LNCaP clone FGC (cell line): ENCODE measurements at regions not wholly inside any gene's neighbourhood (a gene's known extent, or its start where the extent isn't known, plus 50 kb on each side); places are given as distances from the start of the nearest gene placed in this dataset.

Experiments used
- DNase-seq: peaks from one replicate; pipeline ENCODE4 v3.0.0-alpha.2; 2011; ENCODE audit warnings: low read depth
- H3K4me3 ChIP-seq: 2 replicates; pipeline ENCODE4 v1.5.1; 2011; ENCODE audit warnings: mild to moderate bottlenecking, low read depth, low read length, control low read depth
- TF ChIP-seq, protein P1 (sequence below): IDR thresholded peaks from 2 replicates; pipeline ENCODE4 v1.5.1; 2012; ENCODE audit warnings: mild to moderate bottlenecking; ENCODE audit not compliant: control insufficient read depth, insufficient read depth; ENCODE audit errors: extremely low read depth

DNA sequence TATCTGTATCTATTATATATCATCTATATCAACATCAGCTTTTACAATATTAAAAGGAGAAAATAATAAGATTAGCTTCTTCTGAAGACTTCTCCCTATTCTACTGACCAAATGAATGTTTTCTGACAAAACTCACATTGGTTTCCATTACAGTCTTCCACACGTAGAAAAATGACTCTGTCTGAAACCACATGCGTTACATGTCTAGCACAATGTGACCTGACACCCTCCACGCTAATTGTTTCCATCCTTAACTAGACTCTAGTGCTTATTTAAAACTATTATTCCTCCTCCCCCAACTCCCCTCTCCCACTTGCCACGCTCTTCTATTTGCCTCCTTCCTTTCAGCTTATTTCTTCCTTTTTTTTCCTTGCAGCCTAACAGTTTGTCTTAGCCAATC lies 172.1 kb downstream of the ADAMTS15 start:
- no peak overlapping the region for H3K4me3 ChIP-seq
- TF ChIP-seq, protein P1, sequence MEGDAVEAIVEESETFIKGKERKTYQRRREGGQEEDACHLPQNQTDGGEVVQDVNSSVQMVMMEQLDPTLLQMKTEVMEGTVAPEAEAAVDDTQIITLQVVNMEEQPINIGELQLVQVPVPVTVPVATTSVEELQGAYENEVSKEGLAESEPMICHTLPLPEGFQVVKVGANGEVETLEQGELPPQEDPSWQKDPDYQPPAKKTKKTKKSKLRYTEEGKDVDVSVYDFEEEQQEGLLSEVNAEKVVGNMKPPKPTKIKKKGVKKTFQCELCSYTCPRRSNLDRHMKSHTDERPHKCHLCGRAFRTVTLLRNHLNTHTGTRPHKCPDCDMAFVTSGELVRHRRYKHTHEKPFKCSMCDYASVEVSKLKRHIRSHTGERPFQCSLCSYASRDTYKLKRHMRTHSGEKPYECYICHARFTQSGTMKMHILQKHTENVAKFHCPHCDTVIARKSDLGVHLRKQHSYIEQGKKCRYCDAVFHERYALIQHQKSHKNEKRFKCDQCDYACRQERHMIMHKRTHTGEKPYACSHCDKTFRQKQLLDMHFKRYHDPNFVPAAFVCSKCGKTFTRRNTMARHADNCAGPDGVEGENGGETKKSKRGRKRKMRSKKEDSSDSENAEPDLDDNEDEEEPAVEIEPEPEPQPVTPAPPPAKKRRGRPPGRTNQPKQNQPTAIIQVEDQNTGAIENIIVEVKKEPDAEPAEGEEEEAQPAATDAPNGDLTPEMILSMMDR, result no peak

DNA sequence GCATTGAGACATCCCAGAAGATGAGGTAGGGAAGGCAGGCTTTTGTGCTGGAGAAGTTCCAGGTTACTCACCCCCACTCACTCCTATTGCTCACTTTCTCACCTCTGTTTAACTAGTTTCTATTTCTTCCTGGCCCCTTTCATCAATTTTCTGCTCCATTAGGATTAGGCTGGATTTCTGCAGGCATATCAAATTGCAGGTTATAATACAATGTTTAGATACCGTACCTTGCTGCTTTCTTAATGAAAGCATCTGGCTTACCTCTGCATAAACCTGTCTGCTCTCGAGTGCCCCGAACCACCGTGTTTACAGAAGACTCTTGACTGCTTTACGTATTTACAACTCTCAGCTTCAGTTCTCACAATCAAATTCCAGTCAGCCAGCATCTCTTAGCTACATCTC lies 173.7 kb downstream of the ADAMTS15 start:
- no peak for DNase-seq
- TF ChIP-seq, protein P1, result no peak
- no peak overlapping the region for H3K4me3 ChIP-seq

More for the DNA sequence above, 172.1 kb downstream of the ADAMTS15 start:
- no peak for DNase-seq

DNA sequence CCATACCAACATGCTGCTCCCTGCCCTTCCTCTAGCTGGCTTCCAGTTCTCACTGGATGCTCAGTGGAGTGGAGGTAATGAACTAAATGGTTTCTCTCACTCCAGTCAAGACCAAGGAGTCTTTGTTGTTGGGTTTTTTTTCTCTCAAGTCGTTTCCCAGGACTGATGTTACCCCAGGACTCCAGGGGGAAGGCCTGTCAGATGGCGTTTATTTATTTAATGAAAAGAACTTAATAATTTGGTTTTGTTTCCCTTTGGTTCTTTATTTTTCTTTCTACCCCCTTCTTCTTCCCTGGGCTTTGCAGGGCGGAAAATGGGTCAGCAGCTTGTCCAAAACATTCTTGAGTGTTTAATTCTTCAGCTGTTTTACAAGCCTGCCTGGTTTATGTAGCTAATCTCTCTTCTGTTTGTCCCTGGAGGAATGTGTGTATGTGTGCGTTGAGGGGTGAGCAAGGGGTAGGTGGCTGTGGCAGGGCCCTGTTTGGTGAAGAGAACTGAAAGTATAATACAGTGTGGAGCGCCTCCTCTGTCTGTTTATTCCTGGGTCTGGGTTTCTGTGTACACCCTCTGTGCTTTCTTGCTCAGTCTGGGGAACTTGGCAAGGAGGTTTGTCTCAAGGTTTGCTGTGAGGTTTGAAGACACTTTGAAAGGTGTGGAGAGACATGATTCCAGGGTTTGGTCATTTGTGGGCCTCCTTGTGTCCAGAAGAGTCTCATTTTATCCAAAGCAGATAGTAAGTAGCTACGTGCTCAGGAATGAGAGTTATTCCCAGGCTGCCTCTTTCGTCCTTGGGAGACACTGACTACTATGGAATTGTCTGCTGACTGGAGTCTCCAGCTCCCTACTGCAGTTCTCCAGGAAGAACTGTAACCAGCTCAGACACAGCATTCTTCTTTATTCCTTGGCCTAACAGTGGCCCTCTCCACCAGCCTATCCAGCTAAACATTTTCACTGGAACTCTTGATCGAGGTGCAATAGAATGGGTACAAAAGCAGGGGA lies 175.5 kb downstream of the ADAMTS15 start:
- no peak overlapping the region for H3K4me3 ChIP-seq
- TF ChIP-seq, protein P1, result no peak
- DNase-seq, result no peak

DNA sequence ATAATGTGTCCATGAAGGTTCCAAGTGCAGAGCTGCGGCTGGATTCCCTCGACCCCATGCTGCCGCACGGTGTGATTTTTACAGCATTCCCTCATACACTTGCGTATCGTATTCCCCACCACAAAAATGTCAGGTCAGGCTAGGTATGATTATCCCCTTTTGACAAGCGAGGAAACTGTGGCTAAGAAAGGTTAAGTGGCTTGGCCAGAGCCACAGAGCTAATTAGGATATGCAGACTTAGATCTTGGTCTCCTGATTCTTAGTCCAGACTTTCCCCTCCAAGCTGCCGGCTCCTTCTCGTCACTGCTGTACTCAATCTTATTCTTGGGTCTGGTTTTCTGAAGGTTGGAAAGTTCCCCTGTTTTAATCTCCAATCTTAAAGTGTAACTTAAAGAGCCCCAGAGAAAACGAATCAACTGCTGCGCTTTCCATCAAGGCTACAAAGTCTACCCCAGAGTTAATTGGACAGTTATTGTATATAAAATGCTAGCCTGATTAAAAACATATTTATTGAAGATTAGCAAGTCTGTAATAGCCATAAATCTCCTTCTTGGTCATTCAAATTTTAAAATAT lies 176.6 kb downstream of the ADAMTS15 start:
- TF ChIP-seq, protein P1, result no peak
- no peak for DNase-seq
- H3K4me3 ChIP-seq, result no peak overlapping the region

DNA sequence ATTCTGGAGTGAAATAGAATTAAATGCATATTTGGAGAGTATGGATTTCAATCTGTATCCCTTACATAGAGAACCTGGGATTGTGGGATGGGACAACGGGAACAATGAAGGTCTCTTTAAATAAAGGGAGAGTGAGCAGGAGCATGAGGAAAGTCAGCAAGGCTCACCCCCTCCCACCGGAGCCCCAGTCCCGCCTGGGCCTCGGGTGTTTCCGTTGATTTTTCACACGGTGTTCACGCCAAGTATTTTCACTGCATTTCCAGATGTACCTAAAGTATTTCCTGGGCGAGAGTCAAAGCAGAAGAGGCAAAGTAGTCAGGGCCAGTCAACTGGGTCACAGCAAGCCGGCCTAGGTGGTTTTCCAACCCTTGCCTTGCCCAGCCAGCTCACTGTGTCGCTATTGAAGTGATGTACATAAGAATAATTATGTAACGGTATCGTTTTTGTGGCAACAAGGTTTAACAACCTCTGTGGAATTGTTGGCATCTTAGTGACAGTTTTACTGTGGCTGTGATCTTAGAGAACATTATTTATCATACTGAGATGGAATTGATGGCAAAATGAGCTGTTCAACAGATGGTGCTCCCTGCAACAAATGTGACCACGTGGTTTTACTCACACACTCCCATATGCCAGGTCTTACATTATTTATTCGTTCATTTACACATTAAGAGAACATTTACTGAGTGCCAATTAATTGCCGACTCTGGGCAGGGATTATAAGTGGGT lies 177.3 kb downstream of the ADAMTS15 start:
- no peak overlapping the region for H3K4me3 ChIP-seq
- TF ChIP-seq, protein P1, result no peak
- DNase-seq, result no peak

DNA sequence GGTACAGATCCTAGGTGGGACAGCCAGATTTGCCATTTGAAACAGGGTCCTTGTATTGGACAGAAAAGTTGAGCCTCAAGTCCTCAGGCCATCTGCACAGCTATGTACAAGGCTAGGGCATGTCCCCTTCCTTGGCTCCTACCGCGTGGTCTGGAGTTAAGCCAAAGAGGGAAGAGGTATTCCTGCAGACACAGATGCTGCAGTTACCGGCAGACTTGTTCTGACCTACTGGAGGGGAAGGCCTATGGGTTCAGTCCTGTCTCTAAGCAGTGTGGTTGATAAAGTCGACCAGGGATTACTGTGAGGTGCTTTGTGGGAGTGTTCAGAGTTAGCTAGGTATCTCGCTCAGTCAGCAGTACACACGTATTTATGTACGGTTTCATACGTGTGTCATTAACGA lies 180.6 kb downstream of the ADAMTS15 start:
- H3K4me3 ChIP-seq, result no peak overlapping the region
- TF ChIP-seq, protein P1, result no peak
- no peak for DNase-seq
